ENCODE measurements at regions not wholly inside any gene's neighbourhood (a gene's known extent, or its start where the extent isn't known, plus 50 kb on each side); places are given as distances from the start of the nearest gene placed in this dataset.

DNA sequence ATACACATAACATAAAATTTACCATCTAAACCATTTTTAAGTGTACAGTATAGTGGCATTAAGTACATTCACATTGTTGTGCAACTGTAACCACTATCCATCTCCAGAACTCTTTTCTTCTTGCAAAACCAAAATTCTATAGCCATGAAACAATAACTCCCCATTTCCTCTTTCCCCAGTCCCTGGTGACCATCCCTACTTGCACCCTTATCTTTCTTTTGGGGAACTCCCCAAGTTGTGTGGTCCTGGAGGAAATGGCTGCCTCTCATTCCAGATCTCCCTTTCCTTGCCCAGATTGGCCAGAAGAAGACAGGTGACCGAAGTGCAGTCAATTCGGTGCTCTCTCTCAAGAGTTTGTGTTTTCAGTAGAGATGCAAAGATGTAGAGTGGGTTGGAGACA, 389.6 kb upstream of the C1orf87 start:
- H3K36me3 ChIP-seq (ENCODE audit: control insufficient read depth in 2 of 2, insufficient read depth in 2 of 2, low read length in 1 of 2) = no peaks in the 10 kb centered on the region
- no peaks in the 10 kb centered on the region for H3K4me1 ChIP-seq (ENCODE audit: control insufficient read depth in 2 of 2, insufficient read depth in 2 of 2, low read length in 1 of 2)
- H3K9me3 ChIP-seq (ENCODE audit: control insufficient read depth in 2 of 2, insufficient read depth in 1 of 2, low read depth in 1 of 2, low read length in 1 of 2) = no peaks in the 10 kb centered on the region
- no peak overlapping the region for H3K4me3 ChIP-seq (ENCODE audit: low read depth in 1 of 2, low read length in 2 of 2)
- 87 to 96% methylated on average over 2 of the region's 2 CpGs for WGBS, 2 donors
- H3K27ac ChIP-seq (ENCODE audit: low read depth in 2 of 2, low read length in 1 of 2) = no peak overlapping the region
- H3K27me3 ChIP-seq (ENCODE audit: control insufficient read depth in 1 of 2, insufficient read depth in 2 of 2, low read length in 2 of 2) = no peaks in the 10 kb centered on the region

DNA sequence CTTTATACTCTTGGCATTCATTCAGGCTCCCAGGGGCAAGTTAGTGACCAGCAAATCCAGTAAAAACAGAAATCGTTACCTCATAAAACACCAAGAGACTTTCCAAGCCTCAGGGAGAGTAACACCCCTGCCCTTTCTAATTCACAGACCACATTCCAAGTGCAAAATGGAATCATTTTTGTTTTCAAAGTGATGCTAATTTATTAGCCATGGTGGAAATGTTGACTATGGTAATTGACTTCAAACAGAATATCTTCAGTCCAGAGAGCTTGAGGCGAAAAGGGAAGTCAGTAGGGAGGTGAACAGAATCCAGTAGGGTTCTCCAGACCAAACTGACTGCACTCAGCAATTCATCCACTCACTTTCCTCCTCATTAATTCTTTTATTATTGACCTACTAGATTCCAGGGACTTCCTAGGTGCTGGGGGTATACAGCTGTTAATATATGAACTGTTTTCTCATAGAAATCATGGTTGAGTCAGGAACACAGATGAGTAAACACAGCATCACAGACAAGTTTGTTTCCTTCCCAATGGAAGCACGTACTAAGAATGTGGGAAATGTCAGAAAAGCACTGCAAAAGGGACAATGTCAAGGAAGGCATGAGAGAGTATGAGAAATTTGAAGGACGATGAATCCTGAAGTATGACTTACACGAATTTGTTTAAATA, 388.5 kb upstream of the C1orf87 start:
- H3K9me3 ChIP-seq (ENCODE audit: control insufficient read depth in 2 of 2, insufficient read depth in 1 of 2, low read depth in 1 of 2, low read length in 1 of 2) = no peaks in the 10 kb centered on the region
- WGBS, 2 donors = 76 to 78% methylated on average over 5 of the region's 5 CpGs
- no peak overlapping the region for H3K4me3 ChIP-seq (ENCODE audit: low read depth in 1 of 2, low read length in 2 of 2)
- no peaks in the 10 kb centered on the region for H3K36me3 ChIP-seq (ENCODE audit: control insufficient read depth in 2 of 2, insufficient read depth in 2 of 2, low read length in 1 of 2)
- no peak overlapping the region for H3K27ac ChIP-seq (ENCODE audit: low read depth in 2 of 2, low read length in 1 of 2)
- no peaks in the 10 kb centered on the region for H3K4me1 ChIP-seq (ENCODE audit: control insufficient read depth in 2 of 2, insufficient read depth in 2 of 2, low read length in 1 of 2)
- H3K27me3 ChIP-seq (ENCODE audit: control insufficient read depth in 1 of 2, insufficient read depth in 2 of 2, low read length in 2 of 2) = no peaks in the 10 kb centered on the region

DNA sequence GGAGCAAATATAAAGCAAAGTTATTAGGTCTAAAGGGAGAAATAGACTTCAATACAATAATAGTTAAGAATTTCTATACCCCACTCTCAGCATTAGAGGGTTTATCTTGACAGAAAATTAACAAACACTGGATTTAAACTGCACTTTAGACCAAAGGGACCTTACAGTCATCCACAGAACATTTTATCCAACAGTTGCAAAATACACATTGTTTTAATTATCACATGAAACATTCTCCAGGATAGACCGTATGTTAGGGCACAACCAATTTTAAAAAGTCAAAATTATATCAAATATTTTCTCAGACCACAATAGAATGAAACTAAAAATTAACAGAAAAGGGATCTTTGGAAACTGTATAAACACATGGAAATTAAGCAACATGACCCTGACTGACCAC, 384.5 kb upstream of the C1orf87 start:
- Histone ChIP-seq H3K27me3 (ENCODE audit: control insufficient read depth in 1 of 2, insufficient read depth in 2 of 2, low read length in 2 of 2) (no peaks in the 10 kb centered on the region), H3K4me3 (ENCODE audit: low read depth in 1 of 2, low read length in 2 of 2) (no peak overlapping the region), H3K9me3 (ENCODE audit: control insufficient read depth in 2 of 2, insufficient read depth in 1 of 2, low read depth in 1 of 2, low read length in 1 of 2) (peaks cover 3 to 7% of the 10 kb centered on the region in 2 donors), H3K27ac (ENCODE audit: low read depth in 2 of 2, low read length in 1 of 2) (no peak overlapping the region), H3K4me1 (ENCODE audit: control insufficient read depth in 2 of 2, insufficient read depth in 2 of 2, low read length in 1 of 2) (no peaks in the 10 kb centered on the region), H3K36me3 (ENCODE audit: control insufficient read depth in 2 of 2, insufficient read depth in 2 of 2, low read length in 1 of 2) (no peaks in the 10 kb centered on the region)
- 76 to 91% methylated on average over 1 of the region's 1 CpG for WGBS, 2 donors

DNA sequence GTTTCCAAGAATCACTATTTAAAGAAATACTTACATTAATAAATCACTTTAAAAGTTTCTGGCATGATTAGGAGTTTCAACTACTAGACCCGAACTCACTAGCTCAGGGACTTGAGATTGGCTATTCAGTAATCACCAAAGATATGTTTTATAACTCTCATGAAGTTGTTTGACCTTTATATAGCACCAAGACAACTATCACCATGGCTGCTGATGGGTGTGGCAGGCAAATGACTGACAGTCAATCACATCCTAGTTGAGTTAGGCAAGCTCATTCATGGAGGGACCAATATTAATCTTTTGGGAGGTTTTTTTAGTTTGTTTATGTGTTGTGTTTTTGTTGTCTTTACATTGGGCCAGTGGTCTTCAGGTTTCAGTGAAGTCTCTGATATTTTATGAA, 376.3 kb upstream of the C1orf87 start:
- 66 to 72% methylated on average over 1 of the region's 1 CpG for WGBS, 2 donors
- no peak overlapping the region for H3K27ac ChIP-seq (ENCODE audit: low read depth in 2 of 2, low read length in 1 of 2)
- H3K27me3 ChIP-seq (ENCODE audit: control insufficient read depth in 1 of 2, insufficient read depth in 2 of 2, low read length in 2 of 2) = no peaks in the 10 kb centered on the region
- H3K4me1 ChIP-seq (ENCODE audit: control insufficient read depth in 2 of 2, insufficient read depth in 2 of 2, low read length in 1 of 2) = no peaks in the 10 kb centered on the region
- peaks cover 0 to 5% of the 10 kb centered on the region in 2 donors for H3K9me3 ChIP-seq (ENCODE audit: control insufficient read depth in 2 of 2, insufficient read depth in 1 of 2, low read depth in 1 of 2, low read length in 1 of 2)
- no peaks in the 10 kb centered on the region for H3K36me3 ChIP-seq (ENCODE audit: control insufficient read depth in 2 of 2, insufficient read depth in 2 of 2, low read length in 1 of 2)
- no peak overlapping the region for H3K4me3 ChIP-seq (ENCODE audit: low read depth in 1 of 2, low read length in 2 of 2)

DNA sequence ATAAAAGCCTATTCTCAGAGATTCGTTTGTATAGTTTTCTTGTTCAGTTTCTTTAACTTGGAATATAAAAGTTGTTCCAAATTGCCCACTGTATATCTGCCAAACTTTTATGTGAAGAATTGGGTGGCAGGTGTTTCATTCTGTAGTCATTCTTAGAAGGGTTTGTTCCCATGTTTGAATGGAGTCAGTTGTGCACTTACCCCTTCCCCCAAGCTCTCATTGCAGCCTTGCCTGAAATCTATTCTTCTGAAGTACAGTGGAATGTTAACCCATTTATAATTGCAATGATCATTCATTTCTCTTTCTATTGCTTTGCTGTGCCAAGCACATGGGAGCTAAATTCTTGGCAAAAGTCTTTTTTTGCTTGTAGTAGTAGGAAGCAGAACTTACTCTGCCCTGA, 375.3 kb upstream of the C1orf87 start:
- Histone ChIP-seq H3K4me1 (ENCODE audit: control insufficient read depth in 2 of 2, insufficient read depth in 2 of 2, low read length in 1 of 2) (no peaks in the 10 kb centered on the region), H3K4me3 (ENCODE audit: low read depth in 1 of 2, low read length in 2 of 2) (no peak overlapping the region), H3K9me3 (ENCODE audit: control insufficient read depth in 2 of 2, insufficient read depth in 1 of 2, low read depth in 1 of 2, low read length in 1 of 2) (no peaks in the 10 kb centered on the region), H3K27ac (ENCODE audit: low read depth in 2 of 2, low read length in 1 of 2) (no peak overlapping the region), H3K36me3 (ENCODE audit: control insufficient read depth in 2 of 2, insufficient read depth in 2 of 2, low read length in 1 of 2) (no peaks in the 10 kb centered on the region), H3K27me3 (ENCODE audit: control insufficient read depth in 1 of 2, insufficient read depth in 2 of 2, low read length in 2 of 2) (no peaks in the 10 kb centered on the region)
- WGBS, 2 donors = 19 to 33% methylated on average over 1 of the region's 1 CpG

DNA sequence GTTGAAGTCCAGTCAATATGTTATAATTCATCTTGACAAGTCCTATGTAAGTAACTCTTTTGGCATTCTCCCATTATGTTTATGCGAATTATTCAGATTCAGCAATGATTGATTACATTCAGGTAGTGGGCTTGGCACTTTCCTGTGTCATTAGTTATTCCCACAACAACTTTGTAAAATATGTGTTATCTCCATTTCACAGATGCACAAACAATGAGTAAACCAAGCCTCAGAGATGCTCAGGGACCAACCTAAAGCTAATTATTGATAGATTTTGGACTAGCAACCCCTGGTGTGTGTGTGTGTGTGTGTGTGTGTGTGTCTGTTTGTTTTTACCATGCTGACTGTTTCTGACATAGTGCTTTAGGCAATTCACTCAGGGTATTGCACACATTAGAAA, 371.1 kb upstream of the C1orf87 start:
- Histone ChIP-seq H3K36me3 (ENCODE audit: control insufficient read depth in 2 of 2, insufficient read depth in 2 of 2, low read length in 1 of 2) (no peaks in the 10 kb centered on the region), H3K4me1 (ENCODE audit: control insufficient read depth in 2 of 2, insufficient read depth in 2 of 2, low read length in 1 of 2) (no peaks in the 10 kb centered on the region), H3K27ac (ENCODE audit: low read depth in 2 of 2, low read length in 1 of 2) (no peak overlapping the region), H3K4me3 (ENCODE audit: low read depth in 1 of 2, low read length in 2 of 2) (no peak overlapping the region), H3K27me3 (ENCODE audit: control insufficient read depth in 1 of 2, insufficient read depth in 2 of 2, low read length in 2 of 2) (no peaks in the 10 kb centered on the region), H3K9me3 (ENCODE audit: control insufficient read depth in 2 of 2, insufficient read depth in 1 of 2, low read depth in 1 of 2, low read length in 1 of 2) (no peaks in the 10 kb centered on the region)
- WGBS, 2 donors = 66 to 69% methylated on average over 1 of the region's 1 CpG

DNA sequence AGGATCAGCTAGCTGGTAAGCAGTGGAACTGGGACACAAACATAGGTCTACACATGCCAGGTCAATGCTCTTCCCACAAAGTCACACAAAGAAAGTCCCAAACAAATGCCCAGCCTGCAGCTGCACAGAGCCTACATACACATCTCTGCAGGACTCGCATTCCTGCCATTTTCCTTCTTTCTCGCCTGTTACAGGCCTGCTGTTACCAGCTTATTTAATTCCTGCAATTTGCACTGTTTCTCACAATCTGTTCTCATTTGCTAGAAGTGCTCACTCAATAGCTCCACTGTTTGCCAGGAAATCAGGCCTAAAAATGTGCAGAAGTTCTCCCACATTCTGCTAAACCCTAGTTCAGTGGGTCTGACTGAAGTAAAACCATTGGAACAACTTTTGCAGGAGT, 362.6 kb upstream of the C1orf87 start:
- 84 to 89% methylated on average over 2 of the region's 2 CpGs for WGBS, 2 donors
- no peaks in the 10 kb centered on the region for H3K27me3 ChIP-seq (ENCODE audit: control insufficient read depth in 1 of 2, insufficient read depth in 2 of 2, low read length in 2 of 2)
- no peaks in the 10 kb centered on the region for H3K4me1 ChIP-seq (ENCODE audit: control insufficient read depth in 2 of 2, insufficient read depth in 2 of 2, low read length in 1 of 2)
- H3K27ac ChIP-seq (ENCODE audit: low read depth in 2 of 2, low read length in 1 of 2) = no peak overlapping the region
- H3K36me3 ChIP-seq (ENCODE audit: control insufficient read depth in 2 of 2, insufficient read depth in 2 of 2, low read length in 1 of 2) = no peaks in the 10 kb centered on the region
- H3K4me3 ChIP-seq (ENCODE audit: low read depth in 1 of 2, low read length in 2 of 2) = no peak overlapping the region
- H3K9me3 ChIP-seq (ENCODE audit: control insufficient read depth in 2 of 2, insufficient read depth in 1 of 2, low read depth in 1 of 2, low read length in 1 of 2) = no peaks in the 10 kb centered on the region

DNA sequence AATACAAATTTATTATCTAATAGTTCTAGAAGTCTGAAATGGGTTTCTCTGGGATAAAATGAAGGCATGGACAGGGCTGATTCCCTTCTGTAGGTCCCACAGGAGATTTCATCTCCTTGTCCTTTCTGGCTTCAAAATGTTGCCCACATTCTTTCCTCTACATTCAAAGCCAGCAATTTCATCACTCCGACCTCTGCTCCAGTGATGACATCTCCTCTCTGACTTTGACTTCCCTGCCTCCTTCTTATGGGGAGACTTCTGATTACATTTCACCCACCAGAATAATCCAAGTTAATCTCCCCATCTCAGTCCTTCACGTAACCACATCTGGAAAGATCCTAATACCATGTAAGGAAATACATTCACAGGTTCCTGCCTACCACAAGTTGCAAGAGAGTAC, 358.0 kb upstream of the C1orf87 start:
- Histone ChIP-seq H3K36me3 (ENCODE audit: control insufficient read depth in 2 of 2, insufficient read depth in 2 of 2, low read length in 1 of 2) (no peaks in the 10 kb centered on the region), H3K27ac (ENCODE audit: low read depth in 2 of 2, low read length in 1 of 2) (no peak overlapping the region), H3K27me3 (ENCODE audit: control insufficient read depth in 1 of 2, insufficient read depth in 2 of 2, low read length in 2 of 2) (no peaks in the 10 kb centered on the region), H3K9me3 (ENCODE audit: control insufficient read depth in 2 of 2, insufficient read depth in 1 of 2, low read depth in 1 of 2, low read length in 1 of 2) (no peaks in the 10 kb centered on the region), H3K4me3 (ENCODE audit: low read depth in 1 of 2, low read length in 2 of 2) (no peak overlapping the region), H3K4me1 (ENCODE audit: control insufficient read depth in 2 of 2, insufficient read depth in 2 of 2, low read length in 1 of 2) (no peaks in the 10 kb centered on the region)
- 70 to 78% methylated on average over 2 of the region's 2 CpGs for WGBS, 2 donors

DNA sequence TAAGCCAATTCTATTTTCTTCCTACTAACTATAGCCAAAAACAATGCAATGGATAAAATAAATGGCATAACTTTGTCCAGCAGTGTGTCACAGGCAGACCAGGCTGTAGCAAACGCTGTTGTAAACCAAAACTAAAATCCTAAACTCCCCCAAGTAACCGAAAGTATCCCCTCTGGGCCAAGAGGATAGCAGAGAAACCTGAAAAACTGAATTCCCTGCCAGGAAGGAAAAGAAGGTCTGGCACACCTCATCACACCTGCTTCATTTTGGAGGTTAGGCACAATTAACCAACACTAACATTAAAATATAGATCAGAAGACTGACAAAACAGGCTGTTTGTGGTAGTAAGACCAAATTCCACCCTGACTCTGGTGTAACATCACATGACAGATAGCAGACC, 356.8 kb upstream of the C1orf87 start:
- Histone ChIP-seq H3K4me1 (ENCODE audit: control insufficient read depth in 2 of 2, insufficient read depth in 2 of 2, low read length in 1 of 2) (no peaks in the 10 kb centered on the region), H3K27ac (ENCODE audit: low read depth in 2 of 2, low read length in 1 of 2) (no peak overlapping the region), H3K27me3 (ENCODE audit: control insufficient read depth in 1 of 2, insufficient read depth in 2 of 2, low read length in 2 of 2) (no peaks in the 10 kb centered on the region), H3K4me3 (ENCODE audit: low read depth in 1 of 2, low read length in 2 of 2) (no peak overlapping the region), H3K36me3 (ENCODE audit: control insufficient read depth in 2 of 2, insufficient read depth in 2 of 2, low read length in 1 of 2) (no peaks in the 10 kb centered on the region), H3K9me3 (ENCODE audit: control insufficient read depth in 2 of 2, insufficient read depth in 1 of 2, low read depth in 1 of 2, low read length in 1 of 2) (no peaks in the 10 kb centered on the region)
- 36 to 55% methylated on average over 2 of the region's 2 CpGs for WGBS, 2 donors

DNA sequence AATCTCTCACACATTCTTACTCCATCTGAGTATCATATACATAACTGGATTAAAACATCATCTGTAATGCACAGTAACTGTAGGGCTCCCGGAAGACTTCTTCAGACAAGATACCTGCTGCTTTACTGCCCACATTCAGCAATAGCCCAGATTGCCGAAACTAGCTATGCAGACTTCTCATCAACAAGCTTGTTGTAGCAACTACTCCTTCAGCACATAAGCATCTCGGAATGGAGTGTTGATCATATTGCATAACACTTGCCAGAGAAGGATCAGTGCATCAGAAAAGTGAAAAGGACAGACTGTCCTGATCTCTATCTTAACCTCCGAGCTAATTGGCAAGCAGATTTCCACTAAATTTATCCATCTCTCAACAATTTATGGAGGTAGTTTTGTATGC, 354.6 kb upstream of the C1orf87 start:
- 62 to 73% methylated on average over 4 of the region's 4 CpGs for WGBS, 2 donors
- Histone ChIP-seq H3K4me1 (ENCODE audit: control insufficient read depth in 2 of 2, insufficient read depth in 2 of 2, low read length in 1 of 2) (no peaks in the 10 kb centered on the region), H3K36me3 (ENCODE audit: control insufficient read depth in 2 of 2, insufficient read depth in 2 of 2, low read length in 1 of 2) (no peaks in the 10 kb centered on the region), H3K27me3 (ENCODE audit: control insufficient read depth in 1 of 2, insufficient read depth in 2 of 2, low read length in 2 of 2) (no peaks in the 10 kb centered on the region), H3K4me3 (ENCODE audit: low read depth in 1 of 2, low read length in 2 of 2) (no peak overlapping the region), H3K9me3 (ENCODE audit: control insufficient read depth in 2 of 2, insufficient read depth in 1 of 2, low read depth in 1 of 2, low read length in 1 of 2) (no peaks in the 10 kb centered on the region), H3K27ac (ENCODE audit: low read depth in 2 of 2, low read length in 1 of 2) (no peak overlapping the region)
